ENCODE measurements at regions not wholly inside any gene's neighbourhood (a gene's known extent, or its start where the extent isn't known, plus 50 kb on each side); places are given as distances from the start of the nearest gene placed in this dataset.

GRCh38 chr6:45815466-45816125 is 200.1 kb downstream of the CLIC5 start:
- TF ChIP-seq EZH2 (IDR thresholded peaks at IDR 0.05; ENCODE audit: insufficient read depth, poor library complexity, severe bottlenecking) (no peak), EZH2phosphoT487 (IDR thresholded peaks at IDR 0.05; ENCODE audit: insufficient read depth, low read depth) (no peak)
